ENCODE measurements at regions not wholly inside any gene's neighbourhood (a gene's known extent, or its start where the extent isn't known, plus 50 kb on each side); places are given as distances from the start of the nearest gene placed in this dataset.

GRCh38 chr5:67887748-67888161 lies 327.8 kb upstream of the PIK3R1 start:
- TF ChIP-seq EZH2phosphoT487 (IDR thresholded peaks at IDR 0.05; ENCODE audit: borderline replicate concordance, low read length) (no peak), CTCF (IDR thresholded peaks at IDR 0.05; ENCODE audit: low read depth, low read length, poor library complexity, severe bottlenecking) (no peak)
- Histone ChIP-seq H3K36me3 (ENCODE audit: control insufficient read depth, low read length) (no peaks in the 10 kb centered on the region), H3K79me2 (ENCODE audit: control insufficient read depth, low read length) (no peaks in the 10 kb centered on the region), H3K9me3 (ENCODE audit: control insufficient read depth, insufficient read depth, low read length) (no peaks in the 10 kb centered on the region), H3K4me2 (ENCODE audit: low read length) (no peak overlapping the region), H3K4me3 (ENCODE audit: low read length) (no peak overlapping the region), H3K27me3 (ENCODE audit: control insufficient read depth, low read length) (no peaks in the 10 kb centered on the region), H3K9me2 (replicated peaks; ENCODE audit: control insufficient read depth, low read length) (no peaks in the 10 kb centered on the region), H3K4me1 (ENCODE audit: control insufficient read depth, low read length) (no peaks in the 10 kb centered on the region), H4K20me1 (ENCODE audit: control insufficient read depth, insufficient read depth, low read depth, low read length) (no peaks in the 10 kb centered on the region), H3F3A (ENCODE audit: control insufficient read depth, insufficient read depth) (no peaks in the 10 kb centered on the region), H3K27ac (ENCODE audit: low read depth, low read length) (no peak overlapping the region)

GRCh38 chr5:67886761-67887160 lies 328.8 kb upstream of the PIK3R1 start:
- H3F3A ChIP-seq (ENCODE audit: control insufficient read depth, insufficient read depth): no peaks in the 10 kb centered on the region
- H3K4me2 ChIP-seq (ENCODE audit: low read length): no peak overlapping the region
- TF ChIP-seq EZH2phosphoT487 (IDR thresholded peaks at IDR 0.05; ENCODE audit: borderline replicate concordance, low read length): no peak
- no peak for TF ChIP-seq CTCF (IDR thresholded peaks at IDR 0.05; ENCODE audit: low read depth, low read length, poor library complexity, severe bottlenecking)
- H3K9me3 ChIP-seq (ENCODE audit: control insufficient read depth, insufficient read depth, low read length): no peaks in the 10 kb centered on the region
- no peaks in the 10 kb centered on the region for H3K9me2 ChIP-seq (replicated peaks; ENCODE audit: control insufficient read depth, low read length)
- no peaks in the 10 kb centered on the region for H3K36me3 ChIP-seq (ENCODE audit: control insufficient read depth, low read length)
- no peaks in the 10 kb centered on the region for H4K20me1 ChIP-seq (ENCODE audit: control insufficient read depth, insufficient read depth, low read depth, low read length)
- no peak overlapping the region for H3K27ac ChIP-seq (ENCODE audit: low read depth, low read length)
- H3K27me3 ChIP-seq (ENCODE audit: control insufficient read depth, low read length): no peaks in the 10 kb centered on the region
- no peaks in the 10 kb centered on the region for H3K79me2 ChIP-seq (ENCODE audit: control insufficient read depth, low read length)
- H3K4me3 ChIP-seq (ENCODE audit: low read length): no peak overlapping the region
- no peaks in the 10 kb centered on the region for H3K4me1 ChIP-seq (ENCODE audit: control insufficient read depth, low read length)

GRCh38 chr5:67880876-67881275 lies 334.7 kb upstream of the PIK3R1 start:
- Histone ChIP-seq H3K27ac (ENCODE audit: low read depth, low read length) (no peak overlapping the region), H3K4me2 (ENCODE audit: low read length) (no peak overlapping the region), H4K20me1 (ENCODE audit: control insufficient read depth, insufficient read depth, low read depth, low read length) (no peaks in the 10 kb centered on the region), H3K9me2 (replicated peaks; ENCODE audit: control insufficient read depth, low read length) (no peaks in the 10 kb centered on the region), H3K4me3 (ENCODE audit: low read length) (no peak overlapping the region), H3K79me2 (ENCODE audit: control insufficient read depth, low read length) (no peaks in the 10 kb centered on the region), H3K9me3 (ENCODE audit: control insufficient read depth, insufficient read depth, low read length) (no peaks in the 10 kb centered on the region), H3K27me3 (ENCODE audit: control insufficient read depth, low read length) (no peaks in the 10 kb centered on the region), H3K36me3 (ENCODE audit: control insufficient read depth, low read length) (no peaks in the 10 kb centered on the region), H3K4me1 (ENCODE audit: control insufficient read depth, low read length) (no peaks in the 10 kb centered on the region), H3F3A (ENCODE audit: control insufficient read depth, insufficient read depth) (no peaks in the 10 kb centered on the region)
- TF ChIP-seq CTCF (IDR thresholded peaks at IDR 0.05; ENCODE audit: low read depth, low read length, poor library complexity, severe bottlenecking): no peak
- TF ChIP-seq EZH2phosphoT487 (IDR thresholded peaks at IDR 0.05; ENCODE audit: borderline replicate concordance, low read length): no peak

GRCh38 chr5:67880511-67880805 lies 335.1 kb upstream of the PIK3R1 start:
- no peak overlapping the region for H3K4me2 ChIP-seq (ENCODE audit: low read length)
- H3F3A ChIP-seq (ENCODE audit: control insufficient read depth, insufficient read depth): no peaks in the 10 kb centered on the region

More at GRCh38 chr5:67880511-67880805, 335.1 kb upstream of the PIK3R1 start:
- H3K9me2 ChIP-seq (replicated peaks; ENCODE audit: control insufficient read depth, low read length): no peaks in the 10 kb centered on the region
- TF ChIP-seq CTCF (IDR thresholded peaks at IDR 0.05; ENCODE audit: low read depth, low read length, poor library complexity, severe bottlenecking) (no peak), EZH2phosphoT487 (IDR thresholded peaks at IDR 0.05; ENCODE audit: borderline replicate concordance, low read length) (no peak)
- no peaks in the 10 kb centered on the region for H3K9me3 ChIP-seq (ENCODE audit: control insufficient read depth, insufficient read depth, low read length)
- H3K36me3 ChIP-seq (ENCODE audit: control insufficient read depth, low read length): no peaks in the 10 kb centered on the region
- no peak overlapping the region for H3K27ac ChIP-seq (ENCODE audit: low read depth, low read length)
- no peaks in the 10 kb centered on the region for H3K4me1 ChIP-seq (ENCODE audit: control insufficient read depth, low read length)
- no peak overlapping the region for H3K4me3 ChIP-seq (ENCODE audit: low read length)
- H3K79me2 ChIP-seq (ENCODE audit: control insufficient read depth, low read length): no peaks in the 10 kb centered on the region
- H4K20me1 ChIP-seq (ENCODE audit: control insufficient read depth, insufficient read depth, low read depth, low read length): no peaks in the 10 kb centered on the region
- H3K27me3 ChIP-seq (ENCODE audit: control insufficient read depth, low read length): no peaks in the 10 kb centered on the region

Measured in DOHH2 (cell line).